Osteoblast (primary cell): ENCODE measurements at regions not wholly inside any gene's neighbourhood (a gene's known extent, or its start where the extent isn't known, plus 50 kb on each side); places are given as distances from the start of the nearest gene placed in this dataset.
"Not testable (repeated sequence)": the region's sequence is repeated elsewhere in the genome, so short reads cannot be mapped to it uniquely, and the experiment has no call there.

Source experiments
- DNase-seq: peaks from one replicate; pipeline ENCODE4 v3.0.0; 2011; ENCODE audit warnings: low spot score, mixed read lengths; ENCODE audit not compliant: insufficient read length; ENCODE audit errors: missing footprints
- H2AFZ ChIP-seq: 2 replicates; pipeline ENCODE4 v1.6.0; 2011; ENCODE audit warnings: mild to moderate bottlenecking, low read length
- H3K27ac ChIP-seq: 2 replicates; pipeline ENCODE4 v1.5.1; 2011; ENCODE audit warnings: mild to moderate bottlenecking, low read depth, low read length, moderate library complexity
- H3K27me3 ChIP-seq: 2 replicates; pipeline ENCODE4 v1.6.0; 2012; ENCODE audit warnings: mild to moderate bottlenecking, control low read depth, inconsistent platforms, low read length, moderate library complexity; ENCODE audit not compliant: insufficient read depth
- H3K36me3 ChIP-seq: 2 replicates; pipeline ENCODE4 v1.5.1; 2011; ENCODE audit warnings: mild to moderate bottlenecking, low read length, control low read depth, moderate library complexity; ENCODE audit not compliant: insufficient read depth
- H3K4me1 ChIP-seq: 2 replicates; pipeline ENCODE4 v1.5.1; 2011; ENCODE audit warnings: mild to moderate bottlenecking, low read length, control low read depth, moderate library complexity; ENCODE audit not compliant: insufficient read depth
- H3K4me2 ChIP-seq: 2 replicates; pipeline ENCODE4 v1.6.0; 2011; ENCODE audit warnings: mild to moderate bottlenecking, low read length; ENCODE audit not compliant: insufficient read depth
- H3K4me3 ChIP-seq: fragments of 200-600 bp; sonication (generic); 3 replicates; pipeline ENCODE4 v1.5.1; 2012; ENCODE audit warnings: mild to moderate bottlenecking, low read length, inconsistent platforms; ENCODE audit not compliant: insufficient read depth
- H3K79me2 ChIP-seq: 2 replicates; pipeline ENCODE4 v1.6.0; 2012; ENCODE audit warnings: mild to moderate bottlenecking, low read length, control low read depth, inconsistent platforms; ENCODE audit not compliant: insufficient read depth
- H3K9me3 ChIP-seq: 2 replicates; pipeline ENCODE4 v1.5.1; 2011; ENCODE audit warnings: low read depth, low read length, control low read depth
- H4K20me1 ChIP-seq: 2 replicates; pipeline ENCODE4 v1.6.0; 2012; ENCODE audit warnings: mild to moderate bottlenecking, low read length, control low read depth; ENCODE audit not compliant: insufficient read depth
- TF ChIP-seq, protein P1 (sequence below): IDR thresholded peaks from 2 replicates; pipeline ENCODE4 v1.5.1; 2011; ENCODE audit warnings: mild to moderate bottlenecking, low read depth, low read length, moderate library complexity; ENCODE audit errors: extremely low read depth

- TF ChIP-seq, protein P1, sequence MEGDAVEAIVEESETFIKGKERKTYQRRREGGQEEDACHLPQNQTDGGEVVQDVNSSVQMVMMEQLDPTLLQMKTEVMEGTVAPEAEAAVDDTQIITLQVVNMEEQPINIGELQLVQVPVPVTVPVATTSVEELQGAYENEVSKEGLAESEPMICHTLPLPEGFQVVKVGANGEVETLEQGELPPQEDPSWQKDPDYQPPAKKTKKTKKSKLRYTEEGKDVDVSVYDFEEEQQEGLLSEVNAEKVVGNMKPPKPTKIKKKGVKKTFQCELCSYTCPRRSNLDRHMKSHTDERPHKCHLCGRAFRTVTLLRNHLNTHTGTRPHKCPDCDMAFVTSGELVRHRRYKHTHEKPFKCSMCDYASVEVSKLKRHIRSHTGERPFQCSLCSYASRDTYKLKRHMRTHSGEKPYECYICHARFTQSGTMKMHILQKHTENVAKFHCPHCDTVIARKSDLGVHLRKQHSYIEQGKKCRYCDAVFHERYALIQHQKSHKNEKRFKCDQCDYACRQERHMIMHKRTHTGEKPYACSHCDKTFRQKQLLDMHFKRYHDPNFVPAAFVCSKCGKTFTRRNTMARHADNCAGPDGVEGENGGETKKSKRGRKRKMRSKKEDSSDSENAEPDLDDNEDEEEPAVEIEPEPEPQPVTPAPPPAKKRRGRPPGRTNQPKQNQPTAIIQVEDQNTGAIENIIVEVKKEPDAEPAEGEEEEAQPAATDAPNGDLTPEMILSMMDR = no peak
- Histone ChIP-seq H3K9me3 (peaks cover 3% of the 10 kb centered on the region), H3K27me3 (no peaks in the 10 kb centered on the region), H4K20me1 (no peaks in the 10 kb centered on the region), H3K4me3 (no peak overlapping the region), H3K4me1 (no peaks in the 10 kb centered on the region), H3K36me3 (no peaks in the 10 kb centered on the region), H3K79me2 (no peaks in the 10 kb centered on the region), H3K4me2 (no peak overlapping the region), H3K27ac (no peak overlapping the region), H2AFZ (no peak overlapping the region)
- no peak for DNase-seq
Measured at GRCh38 chr7:8885480-8886000, 452.1 kb downstream of the NXPH1 start.

- not testable (repeated sequence) for H3K36me3 ChIP-seq, DNase-seq, H3K27me3 ChIP-seq, H3K4me3 ChIP-seq, H3K9me3 ChIP-seq, H3K79me2 ChIP-seq, H3K4me2 ChIP-seq, H3K27ac ChIP-seq, H4K20me1 ChIP-seq, H3K4me1 ChIP-seq, H2AFZ ChIP-seq
Measured at GRCh38 chr7:8890346-8890745, 456.9 kb downstream of the NXPH1 start.

DNA sequence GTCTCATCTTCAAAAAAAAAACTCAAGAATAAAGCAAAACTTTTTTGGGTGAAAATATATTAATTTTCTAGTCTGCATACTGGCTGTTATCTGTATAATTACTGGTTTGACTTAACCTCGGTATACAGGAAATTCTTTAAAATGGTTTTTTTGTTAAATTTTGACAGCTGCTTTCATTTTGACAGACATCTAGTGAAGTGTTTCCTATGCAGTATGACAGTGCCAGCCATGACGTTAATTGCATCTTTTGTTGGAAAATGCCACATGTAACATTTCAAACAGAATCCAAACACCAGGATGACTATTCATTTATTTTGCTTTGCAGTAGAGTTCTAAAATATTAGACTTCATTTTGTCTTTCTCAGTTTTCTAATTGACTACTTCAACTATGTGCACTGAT lies 460.4 kb downstream of the NXPH1 start:
- no peak overlapping the region for H3K4me3 ChIP-seq
- no peak for DNase-seq
- no peaks in the 10 kb centered on the region for H3K9me3 ChIP-seq
- TF ChIP-seq, protein P1 = no peak
- H3K27me3 ChIP-seq = no peaks in the 10 kb centered on the region
- no peak overlapping the region for H2AFZ ChIP-seq
- H3K27ac ChIP-seq = no peak overlapping the region
- H3K4me2 ChIP-seq = no peak overlapping the region
- no peaks in the 10 kb centered on the region for H3K36me3 ChIP-seq
- no peaks in the 10 kb centered on the region for H3K4me1 ChIP-seq
- H4K20me1 ChIP-seq = no peaks in the 10 kb centered on the region
- no peaks in the 10 kb centered on the region for H3K79me2 ChIP-seq

GRCh38 chr7:8906396-8907075 lies 473.1 kb downstream of the NXPH1 start:
- no peaks in the 10 kb centered on the region for H3K4me1 ChIP-seq
- TF ChIP-seq, protein P1 = no peak
- H3K4me2 ChIP-seq = no peak overlapping the region
- no peak for DNase-seq
- no peaks in the 10 kb centered on the region for H3K36me3 ChIP-seq
- H4K20me1 ChIP-seq = no peaks in the 10 kb centered on the region
- no peaks in the 10 kb centered on the region for H3K79me2 ChIP-seq
- H3K27ac ChIP-seq = no peak overlapping the region
- H3K4me3 ChIP-seq = no peak overlapping the region
- peaks cover 1% of the 10 kb centered on the region for H3K9me3 ChIP-seq
- H3K27me3 ChIP-seq = no peaks in the 10 kb centered on the region
- H2AFZ ChIP-seq = no peak overlapping the region
